SH-SY5Y (cell line): ENCODE measurements at regions not wholly inside any gene's neighbourhood (a gene's known extent, or its start where the extent isn't known, plus 50 kb on each side); places are given as distances from the start of the nearest gene placed in this dataset.

ENCODE experiments used
- GATA2 ChIP-seq: IDR thresholded peaks from 2 replicates; pipeline ENCODE4 v1.6.1; 2011; ENCODE audit warnings: mild to moderate bottlenecking, low read depth, low read length
- GATA3 ChIP-seq: IDR thresholded peaks from 2 replicates; pipeline ENCODE4 v1.6.1; 2011; ENCODE audit warnings: low read depth, mild to moderate bottlenecking, low read length, moderate library complexity

DNA sequence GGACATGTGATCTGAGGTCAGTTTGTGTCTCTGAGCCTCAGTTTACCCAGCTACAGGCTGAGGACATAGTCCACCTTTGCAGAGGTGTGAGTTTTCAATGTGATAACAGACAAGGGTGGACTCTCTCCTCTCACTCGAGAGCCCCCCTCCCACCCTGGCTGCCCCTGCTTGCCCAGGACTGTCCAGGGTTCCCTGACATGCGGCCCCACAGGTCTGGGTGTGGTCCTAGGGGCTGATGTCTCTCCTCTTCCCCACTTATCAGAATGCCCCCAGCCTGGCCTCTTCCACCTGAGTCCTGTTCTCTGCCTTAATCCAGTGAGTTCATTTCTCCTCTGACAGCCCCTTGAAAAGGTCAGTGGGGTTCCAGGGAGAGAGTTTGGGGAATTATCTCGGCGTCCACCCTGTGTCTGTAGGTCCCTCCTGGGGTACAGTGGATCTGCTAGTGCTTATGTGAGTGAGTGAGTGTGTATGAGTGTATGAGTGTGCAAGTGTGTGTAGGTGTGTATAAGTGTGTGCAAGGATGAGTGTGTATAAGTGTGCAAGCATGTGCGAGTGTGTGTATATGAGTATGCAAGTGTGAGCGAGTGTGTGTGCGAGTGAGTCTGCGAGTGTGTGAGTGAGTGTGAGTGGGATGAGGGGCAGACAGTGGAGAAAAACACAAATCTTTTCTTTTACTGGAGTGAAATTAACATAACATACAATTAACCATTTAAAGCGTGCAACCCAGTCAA, 175.0 kb downstream of the IRF8 start:
- TF ChIP-seq GATA3 (no peak), GATA2 (no peak)

DNA sequence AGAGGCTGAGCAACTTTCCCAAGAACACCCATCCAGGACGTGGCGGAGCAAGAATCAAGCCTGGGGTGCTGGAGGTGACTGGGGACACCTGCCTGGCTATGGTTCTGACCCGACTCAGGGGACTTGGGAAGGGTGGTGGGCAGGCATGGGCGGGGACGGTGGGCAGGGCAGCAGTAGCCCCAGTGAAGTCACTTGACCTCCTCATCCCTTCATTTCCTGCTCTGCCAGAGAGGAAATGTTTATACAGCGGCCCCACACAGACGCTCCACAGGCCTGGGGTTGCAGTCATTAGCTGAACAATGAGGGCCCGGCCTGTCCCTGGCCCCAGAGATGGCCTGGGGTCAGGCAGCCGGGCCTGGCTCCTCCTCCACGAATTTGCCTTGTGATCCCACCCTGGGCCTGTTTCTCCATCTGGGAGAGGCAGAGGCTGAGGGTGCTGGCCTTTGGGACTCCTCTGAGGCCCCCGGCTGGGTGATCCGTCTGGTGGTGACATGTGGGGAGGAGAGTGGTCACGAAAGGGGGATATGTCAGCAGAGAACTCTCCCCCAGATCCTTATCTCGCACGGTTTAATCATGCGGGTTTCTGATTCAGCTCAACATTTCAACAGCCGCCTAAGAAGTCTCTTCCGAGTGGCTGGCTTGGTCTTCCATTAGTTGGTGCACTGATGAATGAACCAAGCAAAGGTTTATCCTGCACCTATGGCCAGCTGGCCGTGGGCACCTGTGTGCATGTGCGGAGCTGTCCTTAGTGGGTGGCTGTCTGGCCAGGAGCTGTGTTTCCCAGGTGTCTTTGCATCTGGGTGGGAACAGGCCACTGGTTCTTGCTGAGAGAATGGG, 175.9 kb downstream of the IRF8 start:
- TF ChIP-seq GATA3 = no peak
- TF ChIP-seq GATA2 = no peak

DNA sequence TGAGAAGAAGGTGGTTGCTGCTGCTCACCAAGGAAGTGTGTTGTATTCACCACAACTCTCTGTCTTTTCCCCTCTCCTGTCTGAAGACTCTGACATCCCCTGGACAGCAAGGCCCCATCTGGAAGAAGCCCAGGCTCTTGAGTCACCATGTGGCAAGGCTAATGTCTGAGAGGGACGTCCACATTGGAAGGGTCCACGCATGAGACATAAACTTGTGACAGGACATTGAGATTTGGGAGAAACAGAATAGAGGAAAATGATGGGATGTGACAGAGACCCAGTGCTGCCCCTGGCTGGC, 176.5 kb downstream of the IRF8 start:
- TF ChIP-seq GATA3 (no peak), GATA2 (no peak)

DNA sequence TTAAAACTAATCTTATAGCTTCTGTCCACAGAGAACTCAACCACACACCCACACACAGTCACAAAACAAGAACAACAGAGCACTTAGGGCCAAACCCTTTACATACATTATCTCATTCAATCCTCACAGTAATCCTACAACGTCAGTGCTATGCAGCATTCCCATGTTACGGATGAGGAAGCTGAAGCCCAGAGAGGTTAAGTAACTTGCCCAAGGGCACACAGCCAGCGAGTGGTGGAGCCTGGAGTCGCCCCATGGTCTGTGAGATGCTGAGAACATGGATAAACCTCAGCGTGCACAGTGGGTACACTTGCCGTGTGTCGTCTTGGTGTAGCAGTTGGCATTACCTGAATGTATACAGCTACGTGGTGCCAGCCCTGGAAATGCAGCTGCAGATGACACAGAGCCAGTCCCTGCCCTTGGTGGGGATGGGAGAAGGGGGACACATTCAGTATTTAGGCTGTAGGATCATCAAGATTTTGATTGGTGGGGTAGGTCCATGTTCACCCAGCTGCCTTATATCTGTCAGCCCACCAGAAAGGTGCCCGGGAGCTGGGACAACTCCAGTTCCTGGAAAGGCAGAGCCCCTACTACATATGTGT, 177.0 kb downstream of the IRF8 start:
- TF ChIP-seq GATA2 (no peak), GATA3 (no peak)

DNA sequence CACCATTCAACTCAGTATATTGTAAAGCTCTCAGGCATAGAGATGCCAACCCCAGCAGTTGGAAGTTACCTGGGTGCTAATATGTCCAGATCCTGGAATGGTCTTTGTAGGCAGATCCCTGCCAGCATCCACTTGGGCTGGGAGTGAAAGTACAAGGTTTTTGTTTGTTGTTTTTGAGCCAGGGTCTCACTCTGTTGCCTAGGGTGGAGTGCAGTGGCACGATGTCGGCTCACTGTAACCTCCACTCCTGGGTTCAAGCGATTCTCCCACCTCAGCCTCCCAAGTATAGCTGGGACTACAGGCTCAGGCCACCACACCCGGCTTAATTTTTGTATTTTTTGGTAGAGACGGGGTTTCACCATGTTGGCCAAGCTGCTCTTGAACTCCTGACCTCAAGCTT, 177.6 kb downstream of the IRF8 start:
- TF ChIP-seq GATA3 (no peak), GATA2 (no peak)

DNA sequence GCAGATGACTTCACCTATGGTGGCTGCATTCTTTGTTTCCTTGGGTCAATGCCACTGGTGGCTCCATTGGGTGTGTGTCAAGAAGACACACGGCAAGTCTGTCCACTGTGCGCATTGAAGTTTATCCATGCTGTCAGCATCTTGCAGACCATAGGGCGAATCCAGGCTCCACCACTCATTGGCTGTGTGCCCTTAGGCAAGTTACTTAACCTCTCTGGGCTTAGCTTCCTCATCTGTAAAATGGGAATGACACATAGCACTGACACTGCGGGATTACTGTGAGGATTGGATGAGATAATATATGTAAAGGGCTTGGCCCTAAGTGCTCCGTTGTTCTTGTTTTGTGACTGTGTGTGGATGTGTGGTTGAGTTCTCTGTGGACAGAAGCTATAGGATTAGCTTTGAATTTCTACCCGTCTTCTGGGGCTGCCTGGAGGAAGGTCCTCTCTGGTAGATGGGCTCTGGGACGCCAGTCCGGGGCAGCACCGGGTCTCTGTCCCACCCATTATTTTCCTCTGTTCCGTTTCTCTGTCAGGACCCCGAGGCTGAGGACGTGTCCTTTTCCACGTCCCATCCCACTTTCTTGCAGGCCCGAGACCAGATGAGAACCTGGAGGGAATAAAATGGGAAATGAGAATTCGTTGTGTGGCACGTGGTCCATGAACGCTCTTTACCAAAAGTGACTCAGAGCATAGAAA, 178.4 kb downstream of the IRF8 start:
- TF ChIP-seq GATA3 (no peak), GATA2 (no peak)

DNA sequence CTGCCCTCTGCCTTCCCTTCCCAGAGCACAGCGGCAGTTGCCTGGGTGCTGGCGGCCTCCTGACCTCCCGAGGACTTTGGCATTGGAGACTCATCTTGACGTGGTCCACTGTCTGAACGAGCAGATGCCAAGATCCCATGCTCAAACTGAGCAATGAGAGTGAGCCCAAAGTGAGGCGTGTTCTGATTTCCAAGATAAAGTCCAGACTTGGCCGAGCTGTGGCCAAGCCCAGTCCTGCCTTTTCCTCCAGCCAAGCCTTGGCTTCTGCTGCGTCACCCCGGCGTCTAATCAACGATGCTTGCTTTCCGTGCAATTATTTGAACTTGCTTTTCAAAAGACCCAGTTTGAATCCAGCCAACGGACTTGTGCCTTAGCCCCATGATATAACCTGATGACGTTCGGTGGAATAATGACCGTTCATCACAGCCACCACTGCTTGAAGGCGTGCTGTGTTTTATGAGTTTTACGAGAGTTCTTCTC, 179.2 kb downstream of the IRF8 start:
- no peak for TF ChIP-seq GATA3
- no peak for TF ChIP-seq GATA2

DNA sequence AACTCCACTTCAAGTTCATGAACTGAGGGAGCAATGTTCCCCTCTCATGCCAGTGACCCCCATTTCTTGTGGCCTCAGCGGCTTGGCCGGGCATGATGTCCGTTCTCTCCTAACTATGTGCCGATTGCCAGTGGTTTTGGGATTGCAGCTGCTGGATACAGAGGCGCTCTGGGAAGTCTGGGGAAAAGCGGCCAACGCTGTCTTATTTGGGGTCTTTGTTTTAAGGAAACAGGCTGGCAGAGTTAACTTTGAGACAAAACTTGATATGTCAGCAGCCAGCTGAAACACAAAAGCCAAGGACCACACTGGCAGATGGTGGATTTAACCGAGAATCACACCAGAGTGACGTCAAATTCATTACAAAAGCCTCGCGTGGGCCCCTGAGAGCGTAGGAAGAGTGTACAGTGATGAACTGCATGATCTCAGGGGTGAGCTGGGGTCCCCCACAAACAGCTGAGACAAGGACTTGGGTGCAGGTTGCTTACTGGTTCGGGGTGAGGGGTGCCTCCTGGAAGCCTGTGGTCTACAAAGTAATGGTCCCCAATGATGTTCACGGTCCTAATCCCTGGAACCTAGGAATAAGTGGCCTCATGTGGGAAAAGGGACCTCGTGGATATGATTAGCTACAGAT, 180.4 kb downstream of the IRF8 start:
- no peak for TF ChIP-seq GATA3
- TF ChIP-seq GATA2 = no peak

DNA sequence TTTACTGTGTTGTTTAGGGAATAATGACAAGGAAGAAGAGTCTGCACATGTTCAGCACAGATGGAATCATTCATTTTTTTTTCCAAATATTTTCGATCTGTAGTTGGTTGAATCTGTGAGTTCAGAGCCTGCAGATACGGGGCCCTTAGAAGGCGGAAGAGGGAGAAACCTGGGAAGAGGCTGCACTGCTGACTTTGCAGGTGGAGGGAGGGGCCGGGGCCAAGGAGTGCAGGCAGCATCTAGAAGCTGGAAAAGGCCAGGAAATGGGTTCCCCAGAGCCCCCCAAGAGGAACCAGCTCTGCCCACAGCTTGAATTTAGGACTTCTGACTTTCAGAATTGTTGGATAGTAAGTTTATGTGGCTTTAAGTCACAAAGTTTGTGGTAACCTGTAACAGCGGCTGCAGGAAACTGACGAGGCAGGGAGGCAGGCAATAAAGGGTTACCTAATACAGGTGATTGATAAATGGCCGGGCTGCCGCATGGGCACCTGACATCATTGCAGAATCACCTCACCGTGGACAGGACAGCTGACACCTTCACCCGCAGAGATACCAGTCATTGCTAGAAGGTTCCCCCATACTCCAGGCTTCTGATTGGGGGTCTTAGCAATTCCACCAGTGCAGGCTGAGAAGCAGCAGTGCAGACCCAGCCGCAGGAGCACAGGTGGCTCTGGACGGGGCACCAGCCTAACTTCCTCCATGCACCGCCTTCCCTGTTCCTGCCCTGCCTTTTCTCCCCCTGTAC, 181.3 kb downstream of the IRF8 start:
- no peak for TF ChIP-seq GATA2
- TF ChIP-seq GATA3 = no peak

DNA sequence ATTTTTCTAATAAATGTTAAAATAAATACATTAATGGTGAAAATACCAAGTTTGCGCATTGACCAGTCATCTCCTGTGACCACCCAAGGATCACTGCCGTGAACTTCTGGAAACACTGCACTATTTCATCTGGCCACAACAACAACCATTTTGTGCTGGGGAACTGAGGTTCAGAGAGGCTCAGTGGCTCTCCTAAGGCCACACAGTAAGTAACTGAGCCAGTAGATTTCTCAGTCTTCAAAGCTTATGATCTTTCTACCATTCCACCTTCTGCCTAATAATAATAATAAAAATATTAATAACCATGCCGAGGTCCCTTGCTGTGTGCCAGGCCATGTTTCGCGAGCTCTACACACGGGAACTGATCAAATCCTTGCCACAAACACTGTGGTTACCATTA, 182.0 kb downstream of the IRF8 start:
- no peak for TF ChIP-seq GATA2
- no peak for TF ChIP-seq GATA3

DNA sequence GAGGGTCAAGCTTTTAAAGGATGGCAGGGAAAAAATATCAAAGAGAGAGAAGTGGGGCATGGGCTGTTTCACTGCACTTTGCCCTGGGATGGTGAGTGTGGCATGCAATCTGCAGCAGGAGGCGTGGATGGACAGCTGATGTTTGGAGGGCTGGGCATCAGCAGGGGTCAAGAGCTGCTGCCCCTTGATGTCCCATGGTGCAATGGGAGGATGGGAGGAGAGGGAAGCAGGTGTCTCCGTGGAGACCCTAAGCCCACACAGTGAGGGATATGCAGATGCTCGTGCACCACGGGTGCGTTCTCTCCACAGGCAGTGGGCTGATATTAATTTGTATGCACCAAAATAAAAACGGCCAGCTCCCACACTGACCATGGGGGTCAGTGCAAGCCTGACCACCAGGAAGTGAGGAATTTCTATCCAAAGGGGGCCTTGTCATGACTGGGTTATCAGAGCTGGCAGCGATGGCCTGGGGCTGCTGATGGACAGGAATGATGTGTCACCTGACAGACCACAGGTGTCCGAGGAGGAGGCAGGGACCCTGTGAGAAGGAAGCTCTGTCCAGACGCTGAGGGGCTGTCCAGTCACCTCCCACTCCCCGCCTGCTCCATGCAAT, 183.6 kb downstream of the IRF8 start:
- TF ChIP-seq GATA2 = no peak
- no peak for TF ChIP-seq GATA3

DNA sequence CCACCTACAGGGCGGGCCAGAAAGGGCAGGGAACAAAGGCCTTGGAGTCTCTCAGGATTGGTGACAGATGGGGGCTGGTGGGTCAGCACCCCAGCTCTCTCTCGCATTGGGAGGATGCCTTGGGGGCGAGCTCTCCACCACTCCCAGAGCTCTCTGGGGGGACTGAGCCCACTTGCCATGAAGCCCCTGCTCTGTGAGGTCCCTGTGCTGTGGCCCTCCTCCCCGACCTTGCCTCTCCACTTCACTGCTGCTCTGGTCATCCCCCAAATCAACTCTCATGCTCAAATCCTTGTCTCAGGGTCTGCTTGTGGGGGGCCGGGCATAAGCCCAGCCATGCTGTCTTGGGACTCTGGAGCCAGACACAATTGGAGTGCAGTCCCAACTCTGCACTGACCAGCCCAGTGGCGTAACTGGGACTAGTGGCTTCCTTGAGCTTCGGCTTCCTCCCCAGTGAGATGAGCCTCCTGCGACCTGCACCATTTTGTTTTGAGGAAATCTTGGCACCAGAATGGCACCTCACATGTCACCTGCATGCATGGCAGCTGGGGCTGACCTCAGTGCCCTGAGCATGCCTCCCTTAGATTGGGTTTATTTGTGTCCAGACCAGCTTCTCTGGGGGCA, 184.5 kb downstream of the IRF8 start:
- TF ChIP-seq GATA3 (no peak), GATA2 (no peak)
